HL-60 (cell line): ENCODE measurements at regions not wholly inside any gene's neighbourhood (a gene's known extent, or its start where the extent isn't known, plus 50 kb on each side); places are given as distances from the start of the nearest gene placed in this dataset.

Experiments used
- DNase-seq, 2 experiments: peaks; one replicate each; pipeline ENCODE4 v3.0.0-alpha.2; 2010 to 2020; ENCODE audit warnings: low read depth in 1 of 2, low spot score in 1 of 2
- H3K27ac ChIP-seq: fragments of 250-450 bp; sonication (Bioruptor Pico); replicated peaks from 2 replicates; pipeline ENCODE4 v1.5.1; 2020; ENCODE audit warnings: mild to moderate bottlenecking, moderate library complexity
- H3K27me3 ChIP-seq: fragments of 250-450 bp; sonication (Bioruptor Pico); 2 replicates; pipeline ENCODE4 v1.5.1; 2021; ENCODE audit warnings: mild to moderate bottlenecking, moderate library complexity; ENCODE audit not compliant: insufficient read depth, poor library complexity, severe bottlenecking
- H3K4me3 ChIP-seq: replicated peaks from 2 replicates; pipeline ENCODE4 v1.5.1; 2011; ENCODE audit warnings: mild to moderate bottlenecking, control low read depth, low read length; ENCODE audit not compliant: insufficient read depth
- GABPA ChIP-seq: IDR thresholded peaks from 2 replicates; pipeline ENCODE4 v1.6.1; 2012; ENCODE audit warnings: low read depth
- POLR2AphosphoS5 ChIP-seq: IDR thresholded peaks from 2 replicates; pipeline ENCODE4 v1.6.1; 2012; ENCODE audit warnings: low read depth
- SPI1 ChIP-seq: IDR thresholded peaks from 2 replicates; pipeline ENCODE4 v1.6.1; 2012; ENCODE audit warnings: low read depth, mild to moderate bottlenecking, borderline replicate concordance
- TF ChIP-seq, protein P1 (sequence below): IDR thresholded peaks from 2 replicates; pipeline ENCODE4 v1.6.1; 2012; ENCODE audit warnings: low read depth; ENCODE audit not compliant: insufficient replicate concordance
- TF ChIP-seq, protein P2 (sequence below): IDR thresholded peaks from one replicate; pipeline ENCODE4 v1.5.1; 2011; ENCODE audit warnings: low read length, control low read depth, inconsistent platforms; ENCODE audit not compliant: insufficient read depth

- H3K4me3 ChIP-seq = no peak overlapping the region
- DNase-seq = no peak
- TF ChIP-seq SPI1 = no peak
- TF ChIP-seq GABPA = no peak
- TF ChIP-seq, protein P1, sequence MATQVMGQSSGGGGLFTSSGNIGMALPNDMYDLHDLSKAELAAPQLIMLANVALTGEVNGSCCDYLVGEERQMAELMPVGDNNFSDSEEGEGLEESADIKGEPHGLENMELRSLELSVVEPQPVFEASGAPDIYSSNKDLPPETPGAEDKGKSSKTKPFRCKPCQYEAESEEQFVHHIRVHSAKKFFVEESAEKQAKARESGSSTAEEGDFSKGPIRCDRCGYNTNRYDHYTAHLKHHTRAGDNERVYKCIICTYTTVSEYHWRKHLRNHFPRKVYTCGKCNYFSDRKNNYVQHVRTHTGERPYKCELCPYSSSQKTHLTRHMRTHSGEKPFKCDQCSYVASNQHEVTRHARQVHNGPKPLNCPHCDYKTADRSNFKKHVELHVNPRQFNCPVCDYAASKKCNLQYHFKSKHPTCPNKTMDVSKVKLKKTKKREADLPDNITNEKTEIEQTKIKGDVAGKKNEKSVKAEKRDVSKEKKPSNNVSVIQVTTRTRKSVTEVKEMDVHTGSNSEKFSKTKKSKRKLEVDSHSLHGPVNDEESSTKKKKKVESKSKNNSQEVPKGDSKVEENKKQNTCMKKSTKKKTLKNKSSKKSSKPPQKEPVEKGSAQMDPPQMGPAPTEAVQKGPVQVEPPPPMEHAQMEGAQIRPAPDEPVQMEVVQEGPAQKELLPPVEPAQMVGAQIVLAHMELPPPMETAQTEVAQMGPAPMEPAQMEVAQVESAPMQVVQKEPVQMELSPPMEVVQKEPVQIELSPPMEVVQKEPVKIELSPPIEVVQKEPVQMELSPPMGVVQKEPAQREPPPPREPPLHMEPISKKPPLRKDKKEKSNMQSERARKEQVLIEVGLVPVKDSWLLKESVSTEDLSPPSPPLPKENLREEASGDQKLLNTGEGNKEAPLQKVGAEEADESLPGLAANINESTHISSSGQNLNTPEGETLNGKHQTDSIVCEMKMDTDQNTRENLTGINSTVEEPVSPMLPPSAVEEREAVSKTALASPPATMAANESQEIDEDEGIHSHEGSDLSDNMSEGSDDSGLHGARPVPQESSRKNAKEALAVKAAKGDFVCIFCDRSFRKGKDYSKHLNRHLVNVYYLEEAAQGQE = no peak
- peaks cover 7% of the 10 kb centered on the region for H3K27me3 ChIP-seq
- H3K27ac ChIP-seq = no peak overlapping the region
These were observed 52.9 kb upstream of the SPATA31E1 start for GRCh38 chr9:87829756-87830155.

DNA sequence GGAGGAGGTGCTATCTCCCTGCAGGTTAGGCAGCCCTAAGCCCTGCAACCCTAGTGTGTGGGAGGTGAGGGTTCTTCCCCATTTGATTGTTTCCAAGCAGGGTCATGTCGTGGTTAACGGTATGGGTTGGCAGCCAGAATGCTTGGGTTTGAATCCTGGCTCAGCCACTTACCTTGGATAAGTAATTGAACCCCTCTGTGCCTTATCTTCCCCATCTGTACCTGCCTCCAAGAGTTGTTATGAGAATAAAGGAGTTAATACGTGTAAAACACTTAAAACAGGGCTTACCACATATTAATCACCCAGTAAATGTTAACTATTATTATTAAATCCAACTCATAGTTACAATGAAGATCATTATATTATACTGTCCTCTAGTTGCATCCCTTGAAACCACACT lies 52.2 kb upstream of the SPATA31E1 start:
- no peak for DNase-seq
- Histone ChIP-seq H3K4me3 (no peak overlapping the region), H3K27me3 (peaks cover 7% of the 10 kb centered on the region), H3K27ac (no peak overlapping the region)
- TF ChIP-seq SPI1 (no peak), POLR2AphosphoS5 (no peak), GABPA (no peak)
- TF ChIP-seq, protein P2, sequence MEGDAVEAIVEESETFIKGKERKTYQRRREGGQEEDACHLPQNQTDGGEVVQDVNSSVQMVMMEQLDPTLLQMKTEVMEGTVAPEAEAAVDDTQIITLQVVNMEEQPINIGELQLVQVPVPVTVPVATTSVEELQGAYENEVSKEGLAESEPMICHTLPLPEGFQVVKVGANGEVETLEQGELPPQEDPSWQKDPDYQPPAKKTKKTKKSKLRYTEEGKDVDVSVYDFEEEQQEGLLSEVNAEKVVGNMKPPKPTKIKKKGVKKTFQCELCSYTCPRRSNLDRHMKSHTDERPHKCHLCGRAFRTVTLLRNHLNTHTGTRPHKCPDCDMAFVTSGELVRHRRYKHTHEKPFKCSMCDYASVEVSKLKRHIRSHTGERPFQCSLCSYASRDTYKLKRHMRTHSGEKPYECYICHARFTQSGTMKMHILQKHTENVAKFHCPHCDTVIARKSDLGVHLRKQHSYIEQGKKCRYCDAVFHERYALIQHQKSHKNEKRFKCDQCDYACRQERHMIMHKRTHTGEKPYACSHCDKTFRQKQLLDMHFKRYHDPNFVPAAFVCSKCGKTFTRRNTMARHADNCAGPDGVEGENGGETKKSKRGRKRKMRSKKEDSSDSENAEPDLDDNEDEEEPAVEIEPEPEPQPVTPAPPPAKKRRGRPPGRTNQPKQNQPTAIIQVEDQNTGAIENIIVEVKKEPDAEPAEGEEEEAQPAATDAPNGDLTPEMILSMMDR = no peak
- TF ChIP-seq, protein P1 = no peak

DNA sequence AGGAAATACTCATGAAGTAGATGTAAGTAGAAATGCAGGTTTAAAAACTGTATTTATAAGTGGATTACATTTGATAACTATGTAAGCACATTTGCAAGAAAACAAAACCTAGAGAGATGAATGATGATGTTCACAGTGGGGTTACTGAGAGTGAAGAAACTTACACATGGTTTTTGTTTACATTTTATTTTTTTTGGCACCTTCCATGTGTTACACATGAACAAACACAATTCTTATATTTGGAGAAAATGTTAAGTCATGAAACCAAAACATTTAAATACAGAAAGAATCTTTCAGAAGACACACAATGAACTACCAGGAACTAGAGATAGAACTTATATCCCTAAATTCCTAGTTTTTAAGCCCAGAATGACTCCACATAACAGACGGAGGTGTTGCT lies 51.5 kb upstream of the SPATA31E1 start:
- no peak for TF ChIP-seq GABPA
- TF ChIP-seq, protein P1 = no peak
- no peak for TF ChIP-seq SPI1
- no peak for TF ChIP-seq POLR2AphosphoS5
- TF ChIP-seq, protein P2 = no peak
- H3K27ac ChIP-seq = no peak overlapping the region
- no peak for DNase-seq
- peaks cover 7% of the 10 kb centered on the region for H3K27me3 ChIP-seq
- H3K4me3 ChIP-seq = no peak overlapping the region
